Stimulated activated naive CD8-positive, alpha-beta T cell treated with anti-CD3 and anti-CD28 coated beads, Interleukin-15, Interleukin-2, amounts not matched to agents 100 ng/mL and 50 ng/mL, for 24 hours (primary cell): ENCODE measurements at regions not wholly inside any gene's neighbourhood (a gene's known extent, or its start where the extent isn't known, plus 50 kb on each side); places are given as distances from the start of the nearest gene placed in this dataset.

Experiments used
- H3K27ac Mint-ChIP-seq: one replicate; pipeline ENCODE4 v1.8.0; 2021; ENCODE audit warnings: mild to moderate bottlenecking, mixed read lengths
- H3K27me3 Mint-ChIP-seq: one replicate; pipeline ENCODE4 v1.8.0; 2021; ENCODE audit warnings: mixed read lengths
- H3K36me3 Mint-ChIP-seq: one replicate; pipeline ENCODE4 v1.8.0; 2021; ENCODE audit warnings: low read depth, mixed read lengths
- H3K4me1 Mint-ChIP-seq: one replicate; pipeline ENCODE4 v1.8.0; 2021; ENCODE audit warnings: low read depth, mixed read lengths
- H3K4me3 Mint-ChIP-seq: one replicate; pipeline ENCODE4 v1.8.0; 2021; ENCODE audit warnings: mild to moderate bottlenecking, mixed read lengths
- H3K9me3 Mint-ChIP-seq: one replicate; pipeline ENCODE4 v1.8.0; 2021; ENCODE audit warnings: mixed read lengths

DNA sequence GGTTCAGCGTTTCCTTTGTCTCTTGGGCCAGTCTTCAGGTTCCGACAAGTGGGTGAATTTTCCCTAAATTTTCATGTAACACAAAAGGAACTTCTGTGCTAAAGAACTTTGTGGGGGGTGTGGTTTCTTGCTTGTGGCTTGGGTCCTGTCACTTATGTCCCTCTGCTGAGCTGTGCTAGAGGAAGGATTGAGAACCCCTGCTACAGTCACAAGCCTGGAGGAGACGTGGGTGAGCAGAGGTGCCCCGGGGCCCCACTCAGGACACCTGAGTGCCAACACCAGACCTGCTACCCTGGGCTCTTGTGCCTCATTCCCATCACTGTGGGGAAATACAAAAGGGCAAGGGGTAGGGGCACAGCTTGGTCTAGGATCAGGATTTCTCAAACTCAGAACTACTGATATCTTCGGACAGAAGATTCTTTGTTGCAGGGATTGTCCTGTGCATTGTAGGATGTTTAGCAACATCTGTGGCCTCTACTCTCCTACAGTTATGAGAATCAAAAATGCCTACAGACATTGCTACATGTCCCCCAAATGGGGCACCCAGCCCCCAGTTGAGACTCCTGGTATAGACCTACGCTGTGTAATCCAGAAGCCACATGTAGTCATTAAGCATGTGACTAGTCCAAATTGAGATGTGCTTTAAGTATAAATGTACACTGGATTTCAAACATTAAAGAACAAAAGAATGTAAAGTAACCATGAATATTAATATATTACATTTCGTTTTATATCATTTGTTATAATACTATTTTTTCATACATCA, 128.7 kb downstream of the LY86 start:
- Mint-ChIP-seq H3K9me3 (no peaks in the 10 kb centered on the region), H3K27me3 (peaks cover 10% of the 10 kb centered on the region), H3K4me3 (no peak overlapping the region), H3K4me1 (peaks cover 20% of the 10 kb centered on the region), H3K27ac (no peak overlapping the region), H3K36me3 (no peaks in the 10 kb centered on the region)

DNA sequence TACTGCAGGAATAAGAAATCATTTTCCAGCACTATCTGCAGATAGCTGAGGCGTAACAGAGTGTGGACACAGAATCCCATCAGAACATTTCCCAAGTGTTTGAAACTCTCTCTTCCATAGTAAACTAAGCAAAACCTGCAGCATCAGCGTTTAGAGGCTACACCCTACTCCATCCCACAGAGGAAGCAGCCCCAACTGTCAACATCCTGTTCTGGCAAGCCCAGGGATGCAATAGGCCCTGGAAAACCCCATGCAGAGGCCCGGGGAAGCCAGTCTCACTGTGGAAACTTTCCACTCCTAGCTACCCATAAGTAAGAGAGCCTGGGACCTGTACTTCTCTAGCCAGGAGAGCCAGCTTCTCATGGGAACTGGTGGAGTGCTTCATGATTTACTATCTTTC, 129.4 kb downstream of the LY86 start:
- no peak overlapping the region for H3K27ac Mint-ChIP-seq
- H3K36me3 Mint-ChIP-seq: no peaks in the 10 kb centered on the region
- H3K4me3 Mint-ChIP-seq: no peak overlapping the region
- peaks cover 13% of the 10 kb centered on the region for H3K4me1 Mint-ChIP-seq
- no peaks in the 10 kb centered on the region for H3K9me3 Mint-ChIP-seq
- H3K27me3 Mint-ChIP-seq: peaks cover 3% of the 10 kb centered on the region

DNA sequence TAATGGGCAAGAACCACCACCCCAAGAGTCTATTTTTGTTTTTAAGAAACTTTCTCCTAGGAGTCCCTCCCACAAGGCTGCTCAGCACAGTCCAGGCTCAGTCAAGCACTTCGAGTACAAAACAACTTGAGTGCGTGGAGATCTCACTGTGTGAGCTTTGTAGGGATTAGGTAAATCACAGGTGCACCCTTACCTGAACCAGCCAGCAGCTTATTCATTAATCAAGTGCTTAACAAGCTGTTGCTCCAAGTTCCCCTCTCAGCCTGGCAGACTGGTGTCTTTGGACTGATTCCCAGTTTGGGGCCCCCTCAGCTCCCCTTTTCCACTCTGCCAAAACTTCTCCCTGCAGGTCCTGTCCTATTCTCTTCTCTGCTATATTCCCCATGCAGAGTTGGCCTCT, 133.1 kb downstream of the LY86 start:
- no peak overlapping the region for H3K27ac Mint-ChIP-seq
- H3K4me1 Mint-ChIP-seq: peaks cover 10% of the 10 kb centered on the region
- no peak overlapping the region for H3K4me3 Mint-ChIP-seq
- no peaks in the 10 kb centered on the region for H3K36me3 Mint-ChIP-seq
- H3K9me3 Mint-ChIP-seq: no peaks in the 10 kb centered on the region
- H3K27me3 Mint-ChIP-seq: peaks cover 7% of the 10 kb centered on the region

DNA sequence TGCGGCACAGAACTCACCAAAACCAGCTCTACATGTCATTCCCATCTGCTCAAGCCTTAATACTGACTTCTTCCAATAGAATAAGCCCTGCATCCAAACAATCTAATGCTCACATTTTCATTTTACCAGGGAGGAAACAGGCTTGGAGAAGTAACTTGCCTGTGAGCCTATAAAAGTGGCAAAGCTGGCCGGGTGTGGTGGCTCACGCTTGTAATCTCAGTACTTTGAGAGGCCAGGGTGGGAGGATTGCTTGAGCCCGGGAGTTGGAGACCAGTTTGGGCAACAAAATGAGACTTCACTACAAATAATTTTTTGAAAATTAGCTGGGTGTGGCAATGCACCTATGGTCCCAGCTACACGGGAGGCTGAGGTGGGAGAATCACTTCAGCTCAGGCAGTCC, 133.7 kb downstream of the LY86 start:
- H3K27me3 Mint-ChIP-seq: peaks cover 11% of the 10 kb centered on the region
- H3K4me1 Mint-ChIP-seq: peaks cover 10% of the 10 kb centered on the region
- no peaks in the 10 kb centered on the region for H3K36me3 Mint-ChIP-seq
- H3K27ac Mint-ChIP-seq: no peak overlapping the region
- H3K9me3 Mint-ChIP-seq: no peaks in the 10 kb centered on the region
- no peak overlapping the region for H3K4me3 Mint-ChIP-seq

DNA sequence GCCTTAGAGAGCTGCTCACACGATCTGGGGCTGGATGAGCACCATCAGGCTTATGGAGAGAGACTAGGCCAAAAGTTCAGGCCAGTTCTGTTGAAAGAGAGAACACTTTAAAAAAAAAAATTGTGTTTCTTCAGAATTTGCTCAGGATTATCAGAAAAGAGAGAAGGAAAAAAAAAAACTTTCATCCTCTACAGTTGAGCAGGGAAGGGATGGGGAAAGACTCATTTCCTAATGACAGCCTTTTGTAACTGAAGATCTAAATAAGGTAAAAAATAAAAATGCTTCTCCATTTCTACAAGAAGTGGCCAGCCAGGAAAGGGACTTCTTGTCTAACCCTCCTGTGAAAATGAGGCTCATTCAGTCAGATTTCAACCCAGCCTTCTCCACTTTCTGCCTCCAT, 134.8 kb downstream of the LY86 start:
- no peaks in the 10 kb centered on the region for H3K9me3 Mint-ChIP-seq
- peaks cover 6% of the 10 kb centered on the region for H3K4me1 Mint-ChIP-seq
- H3K27me3 Mint-ChIP-seq: peaks cover 11% of the 10 kb centered on the region
- H3K4me3 Mint-ChIP-seq: no peak overlapping the region
- H3K27ac Mint-ChIP-seq: no peak overlapping the region
- H3K36me3 Mint-ChIP-seq: no peaks in the 10 kb centered on the region

DNA sequence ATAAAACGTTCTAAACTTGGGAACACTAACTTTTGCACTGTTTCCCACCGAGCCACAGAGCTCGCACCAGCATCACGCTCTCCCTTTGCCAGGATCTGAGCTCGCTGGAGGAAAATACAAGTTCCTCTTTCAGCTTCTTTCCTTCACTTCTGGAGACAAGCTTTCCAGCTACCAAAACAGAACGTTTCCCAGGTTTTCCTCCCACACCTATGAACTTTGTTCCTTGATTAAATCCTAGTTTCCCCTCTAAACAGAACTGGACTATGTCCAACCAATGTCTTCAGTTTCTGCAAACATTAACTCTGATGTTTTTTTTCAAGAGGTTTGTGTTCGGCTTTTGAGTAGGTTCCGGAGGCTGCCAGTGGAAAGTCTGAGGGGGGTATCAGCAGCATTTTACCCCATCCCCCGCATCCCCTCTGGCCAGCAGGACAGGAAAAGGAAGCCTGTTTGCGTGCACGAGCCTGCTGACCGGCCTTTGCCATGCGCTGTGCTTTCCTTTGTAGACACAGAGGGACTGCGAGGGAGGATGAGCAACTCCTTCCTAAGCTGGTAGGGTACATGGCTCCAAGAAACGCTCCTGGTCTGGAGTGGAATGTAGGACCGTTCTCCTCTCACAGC, 135.5 kb downstream of the LY86 start:
- peak overlapping the region; percentile 44 for H3K4me3 Mint-ChIP-seq
- H3K9me3 Mint-ChIP-seq: no peaks in the 10 kb centered on the region
- H3K36me3 Mint-ChIP-seq: no peaks in the 10 kb centered on the region
- H3K27ac Mint-ChIP-seq: no peak overlapping the region
- peaks cover 11% of the 10 kb centered on the region for H3K27me3 Mint-ChIP-seq
- peaks cover 6% of the 10 kb centered on the region for H3K4me1 Mint-ChIP-seq

DNA sequence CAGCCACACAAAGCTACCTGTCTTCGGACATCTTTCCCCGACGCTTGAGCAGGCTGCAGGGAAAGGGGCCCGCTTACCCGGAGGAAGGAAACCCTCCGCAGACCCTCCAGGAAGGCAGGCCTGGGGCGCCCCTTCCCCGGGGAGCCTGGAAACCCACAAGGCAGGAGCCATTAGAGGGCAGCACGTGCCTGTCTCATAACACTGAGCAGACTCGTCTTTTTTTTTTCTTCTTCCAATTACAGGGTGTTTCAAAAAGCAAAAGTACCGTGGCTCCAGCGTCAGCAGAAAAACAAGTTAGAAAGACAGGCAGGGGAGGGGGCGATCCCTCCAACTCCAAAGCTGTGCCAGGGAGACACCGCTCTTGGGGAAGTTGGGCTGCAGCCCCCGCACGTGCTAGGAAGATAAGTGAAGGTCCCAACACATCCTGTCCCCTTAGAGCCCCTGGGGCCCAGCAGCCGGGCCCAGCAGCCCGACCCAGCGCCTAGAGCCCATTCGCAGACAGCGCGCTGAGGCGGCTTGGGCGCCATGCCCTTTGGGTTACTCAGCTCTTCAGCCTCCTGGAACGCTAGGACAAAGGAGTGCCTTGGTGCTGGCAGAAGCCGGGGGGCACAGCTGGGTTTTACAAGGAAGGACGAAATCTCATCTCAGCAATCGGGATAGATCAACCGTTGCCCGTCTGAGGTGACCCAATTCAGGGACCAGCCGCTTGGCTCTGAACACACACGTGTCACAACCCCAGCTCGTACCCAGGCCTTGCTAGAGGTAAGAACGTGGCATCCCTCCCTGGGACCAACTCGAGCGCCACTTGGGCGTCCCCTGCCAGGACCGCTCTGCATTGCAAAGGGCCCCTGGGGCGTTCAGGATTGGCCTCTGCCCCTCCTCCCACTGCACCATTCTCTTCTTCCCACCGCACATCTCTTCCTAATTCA, 136.3 kb downstream of the LY86 start:
- Mint-ChIP-seq H3K4me3 (peak overlapping the region; percentile 44), H3K27ac (peak overlapping the region; percentile 53), H3K36me3 (no peaks in the 10 kb centered on the region), H3K4me1 (peaks cover 6% of the 10 kb centered on the region), H3K27me3 (peaks cover 11% of the 10 kb centered on the region), H3K9me3 (no peaks in the 10 kb centered on the region)

DNA sequence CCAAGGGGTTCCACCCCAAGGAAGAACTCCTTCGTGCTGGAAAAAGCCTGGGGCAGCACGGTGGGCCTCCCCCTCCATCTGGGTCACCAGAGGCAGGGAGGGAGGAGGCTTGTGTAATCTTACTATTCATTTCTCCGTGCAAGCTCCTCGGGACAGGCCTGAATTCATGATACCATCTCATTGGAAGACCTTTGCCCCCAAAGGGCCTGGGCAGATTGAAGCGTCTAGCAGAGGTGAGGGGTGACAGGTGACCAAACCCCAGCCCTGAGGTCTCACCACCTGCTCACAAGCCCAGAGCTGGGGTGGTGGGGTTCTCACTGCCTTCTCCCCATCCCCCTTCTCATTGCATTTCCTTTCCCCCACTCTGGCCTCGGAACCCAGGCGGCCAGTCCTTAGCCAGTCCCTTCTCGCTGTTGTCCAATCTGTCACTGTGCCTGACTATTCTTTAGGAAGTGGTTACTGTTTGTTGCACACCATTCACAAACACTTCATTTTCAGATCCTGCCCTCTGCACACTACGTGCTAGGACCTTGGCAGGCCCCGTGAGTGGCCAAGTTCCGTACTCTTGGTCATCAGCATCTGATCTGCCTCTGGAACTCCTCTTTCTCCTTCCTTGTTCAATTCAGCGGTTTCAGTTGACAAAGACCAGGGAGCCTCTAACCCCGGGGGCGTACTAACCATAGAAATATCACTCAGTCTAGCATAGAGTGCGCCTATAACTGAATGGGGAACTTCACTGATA, 137.1 kb downstream of the LY86 start:
- H3K4me3 Mint-ChIP-seq: no peak overlapping the region
- H3K27ac Mint-ChIP-seq: no peak overlapping the region
- H3K4me1 Mint-ChIP-seq: peaks cover 6% of the 10 kb centered on the region
- H3K27me3 Mint-ChIP-seq: peaks cover 11% of the 10 kb centered on the region
- no peaks in the 10 kb centered on the region for H3K9me3 Mint-ChIP-seq
- no peaks in the 10 kb centered on the region for H3K36me3 Mint-ChIP-seq

DNA sequence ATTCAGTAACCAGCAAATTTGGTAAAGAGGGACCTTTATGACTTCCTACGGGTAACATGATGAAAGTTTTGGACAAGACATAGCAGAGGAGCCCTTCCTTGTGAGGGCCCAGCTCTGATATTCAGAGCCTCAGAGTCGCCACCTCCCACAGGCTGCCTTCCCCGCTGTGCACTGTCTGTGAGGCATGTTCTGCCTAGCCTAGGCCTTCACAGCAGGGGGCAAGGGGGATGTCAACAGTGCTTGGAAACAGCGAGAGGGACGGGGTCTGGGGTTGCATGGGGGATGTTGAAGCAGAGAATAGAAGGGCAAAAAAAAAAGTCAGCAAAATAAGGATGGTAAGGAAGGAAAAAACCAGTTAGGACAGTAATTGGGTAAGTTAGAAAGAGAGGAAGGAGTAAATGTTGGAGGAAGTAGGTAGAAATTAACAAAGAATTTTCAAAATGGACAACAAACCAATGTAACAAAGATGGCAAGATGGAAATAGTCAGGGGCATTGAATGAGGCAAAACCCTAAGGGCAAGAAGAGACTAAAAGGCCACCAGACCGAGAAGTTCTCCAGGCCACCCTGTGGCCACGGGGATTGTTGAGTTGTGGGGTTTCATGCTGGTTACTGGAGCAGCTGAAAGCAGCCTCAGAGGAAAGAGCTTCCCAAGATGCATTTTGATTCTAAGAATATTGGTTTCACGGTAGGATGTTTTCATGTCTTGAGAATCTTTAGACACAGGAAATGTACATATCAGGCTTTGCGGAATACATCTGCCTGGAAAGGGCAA, 139.8 kb downstream of the LY86 start:
- H3K4me1 Mint-ChIP-seq: peaks cover 6% of the 10 kb centered on the region
- no peak overlapping the region for H3K4me3 Mint-ChIP-seq
- peak overlapping the region; percentile 29 for H3K27ac Mint-ChIP-seq
- no peaks in the 10 kb centered on the region for H3K9me3 Mint-ChIP-seq
- no peaks in the 10 kb centered on the region for H3K36me3 Mint-ChIP-seq
- H3K27me3 Mint-ChIP-seq: peaks cover 11% of the 10 kb centered on the region

DNA sequence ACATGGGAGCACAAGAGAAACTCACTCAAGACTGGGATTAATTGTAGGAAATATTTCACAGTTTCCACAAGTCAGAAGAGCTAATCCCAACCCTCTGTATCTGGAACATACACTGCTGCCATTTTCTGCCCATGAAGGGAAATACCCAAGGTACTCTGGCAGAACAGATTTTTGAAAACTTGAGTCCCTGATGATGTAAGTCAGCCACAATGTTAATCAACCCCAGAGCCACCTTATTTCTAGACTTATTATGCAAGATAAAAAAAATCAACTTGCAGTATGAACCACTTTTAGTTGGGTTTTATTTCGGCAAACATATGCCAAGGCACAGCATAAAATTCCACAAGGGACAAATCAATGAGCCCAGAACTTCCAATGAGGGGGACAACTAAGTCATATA, 141.5 kb downstream of the LY86 start:
- H3K4me1 Mint-ChIP-seq: no peaks in the 10 kb centered on the region
- peaks cover 15% of the 10 kb centered on the region for H3K27me3 Mint-ChIP-seq
- no peak overlapping the region for H3K27ac Mint-ChIP-seq
- H3K9me3 Mint-ChIP-seq: no peaks in the 10 kb centered on the region
- H3K36me3 Mint-ChIP-seq: no peaks in the 10 kb centered on the region
- H3K4me3 Mint-ChIP-seq: no peak overlapping the region

DNA sequence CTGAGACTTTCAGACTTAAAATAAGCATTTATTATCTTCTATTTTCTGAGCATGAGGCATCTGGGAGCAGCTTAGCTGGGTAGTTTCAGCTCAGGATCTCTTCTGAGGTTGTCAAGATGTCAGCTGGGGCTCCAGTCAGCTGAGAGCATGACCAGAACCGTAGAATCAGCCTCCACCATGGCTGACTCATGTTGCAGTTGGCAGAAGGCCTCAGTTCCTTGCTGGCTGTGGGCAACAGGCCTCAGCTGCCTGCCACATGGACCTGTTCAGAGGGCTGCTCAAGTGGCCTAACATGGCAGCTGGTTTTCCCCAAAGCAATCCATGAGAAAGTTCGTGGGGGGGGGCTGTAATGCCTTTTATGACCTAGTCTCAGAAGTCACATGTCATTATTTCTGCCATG, 142.3 kb downstream of the LY86 start:
- Mint-ChIP-seq H3K4me1 (no peaks in the 10 kb centered on the region), H3K4me3 (no peak overlapping the region), H3K9me3 (no peaks in the 10 kb centered on the region), H3K36me3 (no peaks in the 10 kb centered on the region), H3K27ac (no peak overlapping the region), H3K27me3 (peaks cover 13% of the 10 kb centered on the region)

DNA sequence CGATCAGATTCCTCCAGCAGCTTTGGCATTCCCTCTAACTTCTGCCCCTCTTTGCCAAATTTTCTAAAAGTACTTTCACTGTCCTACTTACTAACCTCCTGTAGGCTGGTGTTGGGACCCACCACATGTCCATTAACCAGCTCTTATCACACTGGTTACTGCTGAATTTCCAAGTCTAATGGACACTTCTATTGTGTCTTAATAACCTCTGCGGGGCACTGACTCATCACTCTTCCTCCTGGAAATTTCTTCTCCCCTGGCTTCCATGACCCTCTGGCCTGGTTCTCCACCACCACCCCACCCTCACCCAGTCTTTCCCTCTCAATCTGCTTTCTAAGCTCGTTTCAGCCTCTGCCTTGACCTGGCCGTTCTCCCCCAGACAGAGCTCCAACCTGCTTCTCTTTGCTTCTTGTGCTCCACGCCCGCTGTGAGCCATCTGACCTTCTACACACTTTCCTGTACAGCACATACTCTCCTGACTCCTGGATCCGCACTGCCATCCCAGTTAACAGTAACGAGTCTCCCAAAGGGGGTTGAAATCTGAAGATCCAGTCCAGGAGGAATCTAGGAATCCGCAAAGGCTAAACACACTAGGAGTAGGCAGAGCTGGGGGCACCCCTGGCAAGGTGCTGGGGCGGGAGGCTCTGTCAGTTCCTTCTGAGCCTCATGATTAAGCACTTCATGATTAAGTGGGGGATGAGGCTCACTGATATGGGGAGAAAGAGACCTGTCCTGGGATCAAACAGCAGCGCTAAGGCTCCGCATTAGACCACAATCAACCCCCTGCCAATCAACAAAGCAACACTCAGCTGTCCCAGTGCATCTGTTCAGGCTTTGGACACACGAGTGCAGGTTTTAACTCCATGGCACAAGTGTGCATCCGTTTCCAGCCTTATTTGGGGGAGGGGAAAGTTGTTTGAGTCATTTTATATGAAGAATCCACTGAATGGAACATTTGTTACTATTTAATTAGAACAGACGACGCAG, 146.3 kb downstream of the LY86 start:
- no peaks in the 10 kb centered on the region for H3K9me3 Mint-ChIP-seq
- H3K27ac Mint-ChIP-seq: no peak overlapping the region
- H3K36me3 Mint-ChIP-seq: no peaks in the 10 kb centered on the region
- H3K4me3 Mint-ChIP-seq: no peak overlapping the region
- H3K4me1 Mint-ChIP-seq: no peaks in the 10 kb centered on the region
- peaks cover 27% of the 10 kb centered on the region for H3K27me3 Mint-ChIP-seq
